ENCODE measurements at regions not wholly inside any gene's neighbourhood (a gene's known extent, or its start where the extent isn't known, plus 50 kb on each side); places are given as distances from the start of the nearest gene placed in this dataset.
"Not testable (repeated sequence)": the region's sequence is repeated elsewhere in the genome, so short reads cannot be mapped to it uniquely, and the experiment has no call there.

GRCh38 chr3:18725668-18726407 is 300.7 kb upstream of the SATB1 start:
- DNase-seq = peak in 1 of 5 donors; percentile 81

- no peak for DNase-seq
These were observed 299.3 kb upstream of the SATB1 start for GRCh38 chr3:18724456-18724855.

GRCh38 chr3:18723206-18723810 is 298.2 kb upstream of the SATB1 start:
- no peak for DNase-seq

DNA sequence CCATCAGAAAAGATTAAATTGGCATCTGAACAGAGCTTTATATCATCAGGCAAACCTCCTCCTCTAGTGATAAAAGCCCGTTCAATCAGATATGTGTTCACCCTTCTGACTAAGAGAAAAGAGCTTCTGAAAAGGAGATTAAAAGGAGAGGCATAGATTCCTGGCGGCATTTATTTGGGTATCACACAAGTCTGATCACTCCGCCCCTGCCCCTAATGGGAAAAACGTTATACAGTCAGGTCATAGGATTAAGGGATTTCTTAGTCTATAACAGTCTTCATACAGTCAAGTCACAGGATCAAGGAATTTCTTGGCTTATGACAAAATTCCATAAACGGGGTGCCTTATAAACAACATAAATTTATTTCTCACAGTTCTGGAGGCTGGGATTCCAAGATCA is 295.4 kb upstream of the SATB1 start:
- no peak for DNase-seq

GRCh38 chr3:18717598-18717997 is 292.5 kb upstream of the SATB1 start:
- peak in 1 of 5 donors; percentile 87 for DNase-seq

DNA sequence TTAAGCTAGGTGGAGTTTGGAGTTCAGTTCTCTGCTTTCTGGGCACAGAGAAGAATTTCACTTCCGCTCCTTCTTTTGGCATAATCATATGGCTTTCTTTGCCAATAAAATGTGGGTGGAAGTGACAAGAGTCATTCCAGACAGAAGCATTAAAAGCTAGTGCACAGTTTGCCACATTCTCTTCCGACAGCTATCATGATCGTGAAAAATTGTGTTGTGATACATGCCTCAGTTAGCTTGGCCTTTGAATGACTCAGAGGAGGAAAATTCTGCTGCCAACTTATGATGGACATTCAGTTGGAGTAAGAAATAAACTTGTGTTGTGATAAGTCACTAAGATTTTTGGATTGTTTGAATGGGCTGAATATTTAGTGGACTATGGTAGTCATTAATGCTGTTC is 291.7 kb upstream of the SATB1 start:
- DNase-seq = no peak

DNA sequence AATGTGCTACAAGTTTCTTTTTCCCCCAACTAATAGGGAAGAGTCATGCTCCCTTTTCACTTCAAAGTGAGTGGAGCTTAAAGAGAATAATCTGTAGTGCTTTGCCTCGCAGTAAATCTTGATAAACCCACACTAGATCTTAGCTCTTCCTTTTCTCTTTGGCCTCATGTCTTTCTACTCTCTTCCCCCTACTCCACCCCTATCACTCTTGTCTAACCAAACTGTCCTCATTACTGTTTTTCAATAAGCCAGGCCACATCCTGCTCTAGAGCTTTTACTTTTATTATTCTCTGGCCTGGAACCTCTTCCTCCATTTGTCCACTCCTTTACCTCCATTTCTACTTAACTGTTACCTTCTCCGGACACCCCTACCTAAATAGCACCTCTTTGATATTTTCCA is 291.0 kb upstream of the SATB1 start:
- DNase-seq = peak in 1 of 5 donors; percentile 73

DNA sequence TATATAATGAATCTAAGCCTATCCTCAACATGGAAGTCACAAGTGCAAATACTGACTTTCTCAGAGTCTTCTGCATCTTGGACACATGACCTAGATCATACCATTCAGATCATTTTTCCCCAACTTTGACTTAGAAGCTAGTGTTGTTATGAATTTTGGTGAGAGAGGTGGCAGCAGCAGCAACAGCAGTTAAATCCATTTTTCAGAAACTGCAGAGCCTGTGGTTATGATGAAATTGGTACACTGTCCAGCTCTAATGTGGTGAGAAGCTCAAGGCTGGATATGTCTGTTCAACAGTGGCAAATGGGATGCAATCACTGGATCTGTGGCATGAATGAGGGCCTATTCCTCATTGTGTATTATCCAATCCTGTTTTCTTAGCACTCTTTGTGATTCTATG is 290.1 kb upstream of the SATB1 start:
- peak in 1 of 5 donors; percentile 57 for DNase-seq

GRCh38 chr3:18713577-18713951 is 288.4 kb upstream of the SATB1 start:
- no peak for DNase-seq

GRCh38 chr3:18712713-18713576 is 287.8 kb upstream of the SATB1 start:
- peak in 1 of 5 donors; percentile 91 for DNase-seq

DNA sequence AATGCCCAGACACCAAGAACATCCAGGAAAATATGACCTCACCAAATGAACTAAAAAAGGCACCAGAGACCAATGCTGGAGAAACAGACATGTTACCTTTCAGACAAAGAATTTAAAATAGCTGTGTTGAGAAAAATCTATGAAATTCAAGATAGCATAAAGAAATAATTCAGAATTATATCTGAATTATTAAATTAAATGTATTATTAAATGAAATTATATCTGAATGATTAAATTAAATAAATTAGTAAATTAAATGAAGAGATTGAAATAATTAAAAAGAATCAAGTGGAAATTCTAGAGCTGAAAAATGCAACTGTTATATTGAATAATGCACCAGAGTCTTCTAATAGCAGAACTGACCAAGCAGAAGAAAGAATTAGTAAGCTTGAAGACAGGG is 279.2 kb upstream of the SATB1 start:
- no peak for DNase-seq

DNA sequence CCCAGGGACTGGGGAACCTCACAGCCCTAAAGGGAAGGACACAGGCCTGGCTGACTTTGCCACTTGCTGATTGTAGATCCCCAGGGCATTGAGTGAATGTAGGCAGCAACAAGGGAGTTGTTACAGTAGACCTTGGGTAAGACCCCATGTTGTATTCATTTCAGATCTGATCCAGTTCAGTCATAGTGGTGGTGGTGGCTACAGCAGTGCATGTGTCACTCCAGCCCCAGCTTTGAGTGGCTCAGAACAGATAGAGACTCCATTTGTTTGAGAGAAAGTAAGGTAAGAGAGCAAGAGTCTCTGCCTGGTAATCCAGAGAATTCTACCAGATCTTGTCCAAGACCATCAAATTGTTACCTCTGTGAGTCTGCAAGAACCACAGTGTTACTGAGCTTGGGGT is 278.7 kb upstream of the SATB1 start:
- no peak for DNase-seq

DNA sequence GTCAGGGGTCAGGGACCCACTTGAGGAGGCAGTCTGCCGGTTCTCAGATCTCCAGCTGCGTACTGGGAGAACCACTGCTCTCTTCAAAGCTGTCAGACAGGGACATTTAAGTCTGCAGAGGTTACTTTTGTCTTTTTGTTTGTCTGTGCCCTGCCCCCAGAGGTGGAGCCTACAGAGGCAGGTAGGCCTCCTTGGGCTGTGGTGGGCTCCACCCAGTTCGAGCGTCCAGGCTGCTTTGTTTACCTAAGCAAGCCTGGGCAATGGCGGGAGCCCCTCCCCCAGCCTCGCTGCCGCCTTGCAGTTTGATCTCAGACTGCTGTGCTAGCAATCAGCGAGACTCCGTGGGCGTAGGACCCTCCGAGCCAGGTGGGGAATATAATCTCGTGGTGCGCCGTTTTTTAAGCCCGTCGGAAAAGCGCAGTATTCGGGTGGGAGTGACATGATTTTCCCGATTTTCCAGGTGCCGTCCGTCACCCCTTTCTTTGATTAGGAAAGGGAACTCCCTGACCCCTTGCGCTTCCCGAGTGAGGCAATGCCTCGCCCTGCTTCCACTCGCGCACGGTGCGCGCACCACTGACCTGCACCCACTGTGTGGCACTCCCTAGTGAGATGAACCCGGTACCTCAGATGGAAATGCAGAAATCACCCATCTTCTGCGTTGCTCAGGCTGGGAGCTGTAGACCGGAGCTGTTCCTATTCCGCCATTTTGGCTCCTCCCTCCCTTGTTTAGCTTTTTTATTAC is 268.6 kb upstream of the SATB1 start:
- DNase-seq = not testable (repeated sequence)

- no peak for DNase-seq
These were observed 262.1 kb upstream of the SATB1 start for GRCh38 chr3:18687286-18687685.

GRCh38 chr3:18683900-18684299 is 258.8 kb upstream of the SATB1 start:
- DNase-seq = no peak

- peak in 1 of 5 donors; percentile 47 for DNase-seq
These were observed 256.7 kb upstream of the SATB1 start for GRCh38 chr3:18681818-18682345.

- no peak for DNase-seq
These were observed 255.6 kb upstream of the SATB1 start for GRCh38 chr3:18680758-18681157.

- DNase-seq = peak in 3 of 5 donors; percentile 1 to 92 (median 4)
These were observed 254.1 kb upstream of the SATB1 start for GRCh38 chr3:18679238-18679637.

DNA sequence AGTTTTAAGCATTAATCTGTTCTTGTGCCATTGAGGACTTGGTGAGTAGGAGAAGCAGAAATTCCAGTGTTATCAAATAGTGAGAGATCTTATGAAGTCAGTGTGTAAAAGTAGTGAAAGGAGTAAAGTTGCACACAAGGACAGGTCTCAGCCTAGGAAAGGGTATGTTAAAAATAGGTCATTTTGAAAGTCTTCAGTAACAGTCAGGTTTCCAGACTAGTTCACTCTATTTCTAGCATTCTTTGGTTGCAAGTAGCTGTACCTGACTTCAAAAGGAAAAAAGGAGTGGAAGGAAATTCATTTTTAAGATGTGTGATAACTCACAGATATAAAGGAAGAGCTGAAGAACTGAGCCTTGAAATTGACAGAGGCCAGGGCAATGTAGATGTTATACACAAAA is 250.1 kb upstream of the SATB1 start:
- DNase-seq = no peak

GRCh38 chr3:18672561-18672960 is 247.4 kb upstream of the SATB1 start:
- no peak for DNase-seq

GRCh38 chr3:18670759-18671158 is 245.6 kb upstream of the SATB1 start:
- DNase-seq = peak in 1 of 5 donors; percentile 60

DNA sequence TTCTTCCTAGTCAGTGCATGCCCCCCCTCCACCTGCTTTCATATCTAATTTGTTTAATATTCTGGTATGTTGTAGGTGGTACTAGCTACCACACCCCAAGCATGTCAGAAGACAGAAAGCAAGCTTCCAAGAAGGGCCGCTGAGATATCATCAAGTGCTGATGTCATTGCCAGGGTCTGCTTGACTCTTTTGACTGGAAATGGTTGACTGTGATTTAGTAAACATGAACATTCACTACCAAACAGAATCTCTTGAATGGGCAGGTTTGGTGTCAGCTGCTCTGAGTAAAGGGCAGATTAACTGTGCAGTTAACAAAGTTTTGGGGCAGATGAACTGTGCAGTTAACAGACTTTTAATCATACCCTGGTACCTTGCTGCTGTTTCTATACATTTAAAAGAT is 244.2 kb upstream of the SATB1 start:
- peak in 1 of 5 donors; percentile 90 for DNase-seq

DNA sequence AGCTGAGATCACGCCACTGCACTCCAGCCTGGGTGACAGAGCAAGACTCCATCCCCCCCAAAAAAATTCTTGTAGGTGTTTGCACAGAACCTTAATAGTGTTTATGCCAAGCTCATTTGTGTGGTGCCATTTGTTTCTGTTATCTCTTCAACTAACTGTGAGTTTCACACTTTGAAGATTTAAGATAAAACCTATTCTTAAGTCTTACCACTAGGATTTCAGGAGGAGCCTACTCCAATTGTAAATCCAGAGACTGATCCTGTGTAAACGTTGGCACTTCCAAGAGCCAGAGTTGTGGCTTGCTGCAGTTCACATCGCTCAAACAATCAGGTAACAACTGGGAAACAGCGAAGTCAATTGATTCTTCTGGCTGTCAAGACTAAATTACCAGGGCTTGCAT is 242.4 kb upstream of the SATB1 start:
- no peak for DNase-seq

Data from T-helper 1 cell (primary cell).